GM21423 (cell line): ENCODE measurements at regions not wholly inside any gene's neighbourhood (a gene's known extent, or its start where the extent isn't known, plus 50 kb on each side); places are given as distances from the start of the nearest gene placed in this dataset.

Experiments
- ATAC-seq: cut with Tn5 transposase; IDR thresholded peaks from one replicate; pipeline ENCODE4 v1.9.1; 2021; ENCODE audit warnings: mild to moderate bottlenecking, moderate library complexity; ENCODE audit not compliant: unreplicated experiment

DNA sequence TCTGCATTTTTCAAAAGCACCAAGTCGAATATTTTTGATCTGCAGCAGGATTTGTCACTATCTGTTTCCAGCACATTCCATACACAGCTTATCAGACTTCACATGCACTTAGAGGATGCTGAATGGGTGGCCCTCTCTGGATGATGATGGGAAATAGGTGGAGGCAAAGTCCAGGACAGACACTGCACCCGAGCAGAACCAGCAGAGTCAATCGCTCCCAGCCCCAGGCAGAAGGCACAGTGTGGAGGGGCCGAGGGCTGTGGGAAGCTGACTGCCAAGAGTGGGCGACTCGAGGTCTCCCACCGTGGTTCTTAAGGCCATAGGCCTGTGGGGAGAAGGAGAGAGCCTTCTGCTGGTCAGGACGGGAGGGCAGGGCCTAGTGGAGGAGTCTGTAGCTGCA, 490.2 kb upstream of the MGMT start:
- no peak for ATAC-seq

DNA sequence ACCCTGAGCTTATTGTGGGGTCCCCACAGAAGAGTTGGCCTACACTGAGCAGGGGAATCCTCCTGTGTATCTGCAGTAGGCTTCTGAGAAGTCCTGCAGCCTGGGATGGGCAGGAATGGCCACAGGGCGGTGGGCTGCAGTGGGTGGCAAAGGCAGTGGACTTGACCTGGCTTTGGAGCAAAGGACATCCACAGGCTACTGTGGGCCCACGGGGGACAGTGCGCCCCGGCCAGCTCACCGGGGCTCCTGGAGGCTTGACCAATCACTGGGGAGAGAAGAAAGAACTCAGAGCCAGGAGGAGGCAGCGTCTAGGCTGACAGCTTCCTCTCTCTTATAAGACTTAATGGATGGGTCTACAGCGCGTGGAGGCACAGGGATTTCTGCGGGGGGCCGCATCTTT, 488.8 kb upstream of the MGMT start:
- no peak for ATAC-seq

DNA sequence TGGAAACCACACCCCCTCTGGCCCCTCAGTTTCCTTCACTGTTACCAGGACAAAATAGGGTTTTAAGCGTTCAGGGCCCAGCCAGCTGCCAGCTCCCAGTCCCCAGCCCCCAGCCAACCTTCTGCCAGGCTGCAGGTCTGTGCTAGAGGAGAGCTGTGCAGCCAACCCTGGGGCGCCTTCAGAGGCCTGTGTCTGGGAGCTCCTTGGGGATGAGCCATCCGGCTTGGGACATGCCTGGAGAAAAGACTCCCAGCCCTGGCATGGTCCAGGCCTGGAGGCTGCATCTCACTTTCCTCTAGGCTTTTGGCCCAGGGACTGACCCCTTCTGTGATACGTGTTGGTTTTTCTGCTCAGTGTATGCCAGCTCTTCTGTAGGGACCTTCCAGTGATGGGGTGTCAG, 487.6 kb upstream of the MGMT start:
- no peak for ATAC-seq

DNA sequence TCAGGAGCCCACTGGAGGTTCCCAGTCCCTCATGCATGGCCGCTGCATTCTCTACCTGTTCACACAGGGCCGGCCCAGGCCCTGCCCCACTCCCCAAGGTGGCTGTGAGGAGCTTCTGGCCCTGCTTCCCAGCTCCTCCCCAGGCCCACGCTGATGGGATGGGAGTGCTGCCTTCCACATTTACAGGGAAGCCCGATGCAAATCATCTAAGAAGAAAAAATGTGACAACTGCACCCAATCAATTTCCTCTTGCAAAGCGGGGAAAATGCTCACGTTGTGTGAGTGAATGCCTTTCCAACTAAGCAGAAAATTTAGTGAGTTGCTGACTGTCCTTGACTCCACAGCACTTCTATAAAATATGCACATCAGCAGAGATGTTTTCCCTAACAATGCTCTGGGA, 485.8 kb upstream of the MGMT start:
- ATAC-seq, result no peak

DNA sequence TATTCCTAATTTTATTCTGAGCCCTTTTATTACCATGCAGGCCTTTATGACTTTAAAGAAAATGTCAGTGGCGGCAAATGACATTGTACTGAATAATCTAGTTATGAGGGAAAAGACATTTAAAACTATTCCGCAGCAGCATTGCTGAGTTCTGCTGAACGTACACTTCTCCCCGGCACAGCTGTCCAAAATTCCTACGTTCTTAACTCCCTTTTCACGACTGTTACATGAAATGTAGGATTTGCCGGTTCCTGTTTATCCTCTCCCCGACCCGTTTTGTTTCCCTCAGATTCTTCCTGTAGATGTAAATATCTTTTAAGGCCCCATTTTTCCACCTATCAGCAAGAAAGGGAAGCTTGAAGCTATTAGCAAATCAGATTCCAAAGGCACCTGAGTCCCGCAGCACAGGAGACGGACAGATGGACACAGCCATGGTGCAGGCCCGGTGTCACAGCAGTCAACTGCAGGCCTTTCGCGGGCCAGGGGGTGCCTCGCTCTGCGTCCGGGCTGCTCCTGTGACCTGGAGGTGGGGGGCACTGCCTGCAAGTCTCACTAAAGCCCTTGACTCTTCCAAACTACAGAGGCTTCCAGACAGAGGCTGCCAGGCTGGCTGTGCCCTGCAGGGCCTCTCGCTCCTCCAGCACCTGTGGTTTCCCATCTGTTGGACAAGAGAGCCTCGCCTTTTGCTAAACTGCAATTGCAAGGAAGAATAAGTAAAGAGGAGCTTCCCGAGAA, 485.0 kb upstream of the MGMT start:
- ATAC-seq, result no peak

DNA sequence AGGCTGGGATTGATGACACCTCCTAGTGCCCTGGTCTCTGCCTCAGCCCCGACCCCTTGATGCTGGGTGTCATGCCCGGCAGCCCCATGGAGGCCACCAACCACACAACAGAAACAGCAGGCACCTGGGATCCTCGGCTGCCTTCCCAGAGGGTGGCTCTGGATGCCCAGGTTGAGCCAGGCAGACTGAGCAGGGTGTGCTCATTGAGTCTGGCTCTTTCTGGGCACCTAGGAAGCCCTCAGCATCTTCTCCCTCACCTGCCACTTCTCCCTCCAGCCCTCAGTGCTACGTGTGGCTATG, 484.5 kb upstream of the MGMT start:
- no peak for ATAC-seq

DNA sequence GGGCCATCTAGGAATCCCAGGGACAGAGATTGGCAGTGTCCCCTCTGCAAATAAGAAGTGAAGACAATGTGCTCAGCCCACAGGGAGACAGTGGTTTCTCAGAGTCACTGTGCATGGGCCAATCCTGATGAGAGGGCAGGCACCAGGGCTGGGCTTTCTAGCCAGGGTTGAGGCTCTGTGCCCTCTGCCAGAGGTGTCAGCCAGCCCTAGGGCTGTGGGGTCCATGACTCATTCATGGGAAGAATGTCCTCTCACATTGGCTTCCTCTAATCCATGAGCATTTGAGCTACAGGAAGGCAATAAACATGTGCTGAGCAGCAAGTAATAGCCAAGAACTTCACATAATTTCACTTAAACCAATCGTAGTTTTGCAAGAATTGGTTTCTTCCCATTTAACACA, 482.0 kb upstream of the MGMT start:
- ATAC-seq, result no peak

DNA sequence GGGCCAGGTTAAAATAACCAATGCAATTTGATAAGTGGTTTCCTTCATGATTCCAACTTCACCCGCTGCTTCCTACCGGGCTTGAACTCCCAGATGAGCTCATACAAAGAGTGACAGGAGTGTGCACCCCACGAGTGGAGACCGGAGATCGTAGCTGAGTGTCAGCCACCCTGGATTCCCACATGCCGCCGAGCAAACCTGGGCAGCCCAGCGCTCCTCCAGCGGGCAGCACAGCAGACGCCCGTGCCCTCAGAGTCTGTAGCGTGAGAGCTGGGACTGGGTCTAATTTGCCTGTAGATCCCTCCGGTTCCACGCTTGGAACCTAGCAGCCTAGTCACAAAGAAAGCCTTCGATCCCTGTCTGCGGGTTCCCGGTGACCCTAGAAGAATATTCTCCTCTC, 476.1 kb upstream of the MGMT start:
- no peak for ATAC-seq

DNA sequence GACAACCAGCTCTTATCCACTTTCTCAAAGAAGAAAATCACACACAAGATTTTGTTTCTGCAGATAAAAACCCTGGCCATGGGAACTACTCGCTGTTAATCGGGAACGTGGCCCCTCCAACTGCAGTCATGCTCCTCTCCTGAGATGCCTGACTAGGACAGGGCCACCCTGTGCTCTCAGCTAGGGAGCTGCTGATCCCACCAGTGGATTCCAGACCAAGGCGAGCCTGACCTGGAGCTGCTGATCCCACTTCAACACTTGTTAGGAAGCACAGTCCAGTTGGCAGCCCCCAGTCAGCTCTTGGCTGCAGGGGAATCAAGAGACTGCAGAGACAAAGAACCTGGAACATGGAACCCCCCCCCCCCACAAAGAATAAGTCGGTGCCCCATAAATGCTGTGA, 474.3 kb upstream of the MGMT start:
- ATAC-seq, result no peak

DNA sequence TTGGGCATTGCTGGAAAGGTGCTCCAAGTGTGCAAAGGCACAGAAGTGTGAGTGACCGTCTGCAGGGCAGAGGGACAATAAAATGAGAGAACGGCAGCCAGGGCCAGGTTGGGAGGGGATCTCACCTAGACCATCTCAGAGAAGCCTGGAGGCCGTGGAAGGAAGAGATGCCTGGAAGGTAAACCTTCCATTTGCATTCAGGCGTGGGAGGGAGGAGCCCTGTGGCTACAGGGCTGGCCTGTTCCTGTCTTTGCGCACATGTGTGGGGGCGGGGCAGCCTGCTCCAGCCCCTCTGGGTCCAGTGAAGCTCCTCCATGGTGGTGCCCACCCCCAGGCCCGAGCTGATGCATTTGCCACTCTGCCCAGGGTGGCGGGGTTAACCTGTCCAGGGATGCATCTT, 473.6 kb upstream of the MGMT start:
- ATAC-seq, result no peak

DNA sequence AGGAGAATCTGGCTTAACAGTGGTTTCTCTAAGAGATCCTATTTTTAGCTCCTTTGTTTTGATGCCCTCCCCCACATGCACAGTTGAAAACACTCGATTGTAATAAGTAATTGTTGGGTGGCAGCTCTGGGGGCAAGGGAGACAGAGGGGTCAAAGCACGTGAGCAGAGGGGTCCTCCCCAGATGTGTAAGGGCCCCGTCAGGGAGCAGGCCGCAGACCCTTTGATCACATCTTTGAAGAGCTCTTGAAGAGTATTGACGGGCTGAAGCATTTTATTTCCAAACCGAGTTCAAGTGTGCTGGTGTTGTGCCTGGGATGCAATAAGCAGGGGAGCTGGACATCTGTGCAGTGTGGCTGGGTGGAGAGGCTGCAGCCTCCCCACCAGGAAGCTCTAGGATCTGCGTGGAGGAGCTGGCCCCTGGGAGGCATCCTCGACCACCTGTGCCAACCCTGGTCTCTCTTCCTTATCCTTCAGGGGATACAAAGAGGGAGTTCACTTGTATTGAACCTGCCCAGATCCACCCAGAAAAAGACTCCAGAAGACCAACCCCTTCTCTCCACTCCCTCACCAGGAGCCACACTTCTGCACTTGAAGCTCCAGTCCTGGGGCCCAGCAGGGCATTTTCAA, 473.0 kb upstream of the MGMT start:
- ATAC-seq, result no peak

DNA sequence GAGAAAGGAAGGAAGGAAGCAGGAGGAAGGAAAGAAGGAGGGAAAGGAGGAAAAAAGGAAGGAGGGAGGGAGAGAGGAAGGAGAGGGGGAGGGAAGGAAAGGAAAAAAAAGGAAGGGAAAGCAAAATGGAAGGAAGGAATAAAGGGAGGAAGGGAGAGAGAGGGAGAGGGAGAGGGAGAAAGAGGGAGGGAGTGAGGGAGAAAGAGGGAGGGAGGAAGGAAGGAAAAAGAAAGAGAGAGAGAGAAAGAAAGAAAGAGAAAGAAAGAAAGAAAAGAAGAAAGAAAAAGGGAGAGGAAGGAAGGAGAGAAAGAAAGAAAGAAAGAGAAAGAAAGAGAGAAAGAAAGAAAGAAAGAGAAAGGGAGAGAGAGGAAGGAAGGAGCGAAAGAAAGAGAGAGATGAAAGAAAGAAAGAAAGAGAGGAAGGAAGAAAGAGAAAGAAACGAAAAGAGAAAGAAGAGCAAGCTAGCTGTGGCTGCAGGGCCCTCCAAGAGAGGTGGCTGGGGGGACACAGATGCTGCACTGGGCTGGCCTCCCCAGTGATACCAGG, 472.4 kb upstream of the MGMT start:
- ATAC-seq, result no peak

DNA sequence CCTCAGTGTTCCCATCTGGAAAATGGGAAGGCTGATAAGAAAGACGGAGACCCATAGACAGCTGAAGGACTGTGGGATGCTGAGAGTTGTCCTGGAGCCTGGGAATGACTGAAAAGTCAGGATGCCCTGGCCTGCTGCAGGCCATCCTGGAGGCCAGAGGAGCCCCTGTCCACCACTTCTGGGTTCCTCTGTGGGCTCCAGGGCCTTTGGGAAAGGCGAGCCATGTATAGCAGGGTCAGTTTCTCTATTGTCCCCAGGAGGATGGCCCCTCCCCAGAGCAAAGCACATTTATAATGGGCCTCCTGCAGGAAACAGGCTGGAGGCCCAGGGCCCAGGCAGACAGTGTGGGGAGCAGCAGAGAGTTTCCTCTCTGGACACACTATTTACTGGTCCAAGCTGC, 471.4 kb upstream of the MGMT start:
- no peak for ATAC-seq

DNA sequence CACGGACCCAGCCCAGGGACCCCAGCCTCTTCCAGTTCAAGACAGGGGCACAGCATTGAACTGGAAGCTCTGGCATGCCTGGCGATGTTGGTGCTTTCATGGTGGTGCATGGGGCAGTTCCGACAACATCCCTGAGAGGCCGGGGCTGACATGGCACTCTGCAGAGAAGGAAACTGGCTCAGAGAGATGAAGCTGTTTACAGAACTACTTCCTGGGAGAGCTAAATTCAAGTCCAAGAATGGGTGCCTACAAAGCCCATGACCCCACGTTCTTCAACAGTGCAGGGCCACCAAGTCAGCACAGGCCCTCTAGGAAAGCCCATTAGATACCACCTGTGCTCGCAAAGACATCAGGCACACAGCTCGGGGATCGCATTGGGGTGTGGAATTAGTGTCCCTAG, 470.9 kb upstream of the MGMT start:
- ATAC-seq, result no peak

DNA sequence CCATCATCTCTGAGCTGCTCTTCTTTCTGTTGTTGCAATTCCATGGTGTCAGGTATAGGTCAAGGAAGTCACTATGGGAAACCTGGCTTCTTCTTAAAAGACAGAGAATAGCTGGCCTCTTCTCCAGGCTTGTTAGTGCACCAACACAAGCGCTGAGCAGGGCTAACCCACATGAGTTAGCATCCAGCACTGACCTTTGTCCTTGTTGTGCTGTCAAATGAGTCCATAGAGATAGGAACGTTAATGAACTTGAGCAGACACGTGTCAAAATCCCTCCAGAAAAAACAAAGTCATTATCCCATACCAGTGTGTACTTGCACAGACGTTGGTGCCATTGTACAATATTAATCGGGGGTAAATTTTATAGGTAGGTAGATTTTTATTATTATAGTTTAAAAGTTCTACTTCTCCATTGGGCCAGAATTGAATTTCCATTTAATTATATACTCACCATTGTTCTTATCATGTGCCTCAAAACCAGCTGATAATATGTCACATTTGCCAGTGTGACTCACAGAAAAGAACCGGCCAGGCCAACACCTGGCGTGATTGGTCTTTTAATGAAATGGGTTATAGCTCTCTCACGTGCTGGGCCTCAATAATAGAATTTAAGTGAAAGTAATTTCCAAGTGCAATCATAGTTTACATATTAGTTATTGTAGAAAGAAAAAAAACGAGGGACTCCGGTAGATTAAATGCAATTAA, 468.8 kb upstream of the MGMT start:
- no peak for ATAC-seq

DNA sequence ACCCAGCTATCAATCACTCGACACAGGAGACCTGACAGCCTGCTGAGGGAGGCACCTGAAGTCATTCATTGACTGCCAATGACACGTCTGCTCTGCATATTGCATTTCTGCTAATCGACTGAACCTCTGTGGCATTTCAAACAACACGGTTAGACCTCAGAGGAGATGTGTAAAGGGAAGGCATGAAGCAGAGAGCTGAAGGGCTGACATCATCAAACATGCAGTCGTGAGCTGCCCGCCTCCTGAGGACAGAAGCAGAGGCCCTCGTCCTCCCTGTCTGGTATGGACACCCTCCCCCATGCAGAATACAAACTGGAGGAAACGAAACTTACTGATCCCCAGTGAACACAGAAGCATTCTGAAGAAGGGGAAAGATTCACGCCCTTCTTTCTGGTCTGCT, 462.6 kb upstream of the MGMT start:
- no peak for ATAC-seq

DNA sequence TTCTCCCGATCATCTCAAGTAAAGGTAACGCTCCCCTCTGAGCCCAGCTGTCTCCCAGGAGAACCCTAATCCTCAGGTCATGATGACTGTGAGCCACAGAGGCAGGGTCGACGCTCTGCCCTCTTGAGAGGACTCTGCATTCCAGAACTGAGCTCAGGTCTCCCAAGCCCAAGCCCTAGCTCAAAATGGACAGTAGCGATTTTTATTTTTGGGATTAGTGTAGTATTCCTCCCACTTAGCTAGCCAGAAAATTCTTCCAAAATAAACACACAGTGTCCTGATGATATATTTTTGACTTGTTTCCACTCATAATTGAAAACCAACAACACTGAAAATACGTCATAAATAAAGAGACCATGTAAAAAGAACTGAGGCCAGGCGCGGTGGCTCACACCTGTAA, 462.0 kb upstream of the MGMT start:
- no peak for ATAC-seq

DNA sequence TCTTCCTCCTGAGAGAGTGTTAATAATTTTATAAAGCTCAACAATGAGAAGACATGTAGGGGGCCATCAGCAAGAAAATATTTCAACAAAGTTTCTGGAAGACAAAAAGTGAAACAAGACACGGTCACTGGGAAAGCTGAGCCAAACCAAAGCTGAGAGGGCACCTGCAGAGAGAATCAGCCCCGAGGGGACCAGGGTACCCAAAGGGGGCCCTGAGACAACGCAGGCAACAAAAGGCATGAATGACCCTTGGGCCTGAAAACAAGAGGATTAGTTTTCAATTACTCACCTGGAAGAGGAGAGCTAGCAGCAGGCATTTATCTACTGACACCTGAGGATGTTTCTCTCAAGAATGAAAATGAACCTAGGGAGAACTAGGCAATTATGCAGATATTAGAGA, 461.2 kb upstream of the MGMT start:
- ATAC-seq, result no peak

DNA sequence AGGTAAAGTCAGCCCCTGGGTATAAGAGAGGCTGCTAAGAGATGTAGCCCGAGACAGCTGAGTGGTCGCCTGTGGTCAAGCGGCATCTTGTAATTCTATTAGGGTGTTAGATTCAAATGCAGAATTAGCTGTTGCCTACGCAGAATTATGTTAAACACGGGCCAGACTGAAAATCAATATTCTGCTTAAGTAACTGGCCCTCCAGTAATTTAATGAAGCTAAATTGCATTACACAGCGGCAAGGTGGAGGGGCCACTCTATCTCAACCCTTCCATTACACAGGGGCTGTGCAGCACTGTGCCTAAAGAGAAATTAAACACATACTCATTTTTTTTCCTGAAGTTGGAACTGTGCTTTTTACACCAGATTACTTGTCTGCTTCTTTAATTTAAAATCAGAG, 448.5 kb upstream of the MGMT start:
- no peak for ATAC-seq

DNA sequence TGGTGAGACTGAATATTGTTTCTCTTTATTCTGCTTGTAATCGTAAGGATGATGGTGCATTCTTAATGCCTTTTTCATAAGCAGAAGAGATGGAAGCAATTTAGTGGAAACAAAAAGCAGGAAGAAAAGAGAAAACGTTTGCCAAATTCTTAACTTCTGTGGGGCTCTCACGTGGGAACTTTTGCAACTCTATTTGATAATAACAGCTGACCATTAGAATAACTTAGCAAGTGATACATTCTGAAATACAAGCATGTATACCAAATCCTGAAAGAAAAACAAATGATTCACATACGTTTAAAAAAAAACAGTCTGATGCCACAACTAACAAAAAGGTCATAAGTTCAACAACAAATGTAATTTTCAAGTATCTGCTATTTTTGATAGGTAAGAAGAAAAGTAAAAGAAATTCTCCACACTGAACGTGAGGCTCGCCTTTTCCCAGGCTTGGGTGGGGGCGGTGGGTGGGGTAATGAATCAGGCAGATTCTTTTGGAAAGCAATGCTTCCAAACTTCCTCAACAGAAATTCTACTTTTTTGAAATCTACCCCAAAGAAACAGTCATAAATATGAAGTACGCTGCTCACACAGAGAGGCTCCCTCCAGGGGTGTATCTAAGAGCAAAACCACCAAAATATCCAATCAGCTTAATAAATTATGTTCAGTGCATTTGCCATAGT, 446.2 kb upstream of the MGMT start:
- no peak for ATAC-seq

DNA sequence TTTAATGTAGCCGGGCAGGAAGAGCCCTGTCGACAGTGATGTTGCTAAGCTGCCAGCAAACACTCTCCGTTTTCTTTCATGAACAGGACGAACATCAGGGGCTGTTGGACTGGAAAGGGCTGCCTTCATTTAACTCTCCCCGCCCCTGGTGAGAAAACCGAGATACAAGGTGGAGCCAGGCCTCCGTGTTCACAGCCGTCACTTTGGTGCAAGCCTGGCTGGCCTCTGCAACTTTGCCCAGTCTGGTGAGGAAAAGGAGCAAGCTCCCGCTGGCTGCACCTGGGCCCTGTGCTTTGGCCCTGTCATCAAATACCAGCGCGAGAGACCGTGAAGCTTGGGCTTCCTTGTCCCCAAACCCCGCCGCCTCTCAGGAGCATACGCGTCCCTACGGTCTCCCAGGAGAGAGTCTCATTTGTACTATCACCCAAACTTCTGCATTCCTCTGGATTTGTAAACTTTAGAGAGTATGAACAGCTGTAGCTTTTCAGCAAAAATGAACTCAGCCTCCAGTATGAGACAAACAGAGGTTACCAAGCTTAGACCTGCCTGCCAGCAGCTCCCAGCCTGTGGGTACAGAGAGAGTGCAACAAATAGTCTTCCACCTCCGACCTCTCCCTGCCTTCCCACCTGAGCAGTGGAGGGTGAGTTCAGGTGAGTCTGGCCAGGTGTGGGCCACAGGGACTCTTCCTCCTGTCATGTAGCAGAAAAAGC, 445.3 kb upstream of the MGMT start:
- ATAC-seq, result no peak
